DOHH2 (cell line): ENCODE measurements at regions not wholly inside any gene's neighbourhood (a gene's known extent, or its start where the extent isn't known, plus 50 kb on each side); places are given as distances from the start of the nearest gene placed in this dataset.

Experiments
- H3F3A ChIP-seq: fragments of 200-600 bp; sonication (generic), shearing (Covaris generic); 2 replicates; pipeline ENCODE4 v1.6.0; 2016; ENCODE audit warnings: antibody characterized with exemption, mild to moderate bottlenecking; ENCODE audit not compliant: control insufficient read depth, insufficient read depth
- H3K27ac ChIP-seq: fragments of 200-600 bp; sonication (generic); 2 replicates; pipeline ENCODE4 v1.5.1; 2014; ENCODE audit warnings: low read depth, mild to moderate bottlenecking, low read length, moderate library complexity
- H3K27me3 ChIP-seq: fragments of 200-600 bp; sonication (generic); 2 replicates; pipeline ENCODE4 v1.6.1; 2014; ENCODE audit warnings: mild to moderate bottlenecking, low read length, mixed read lengths; ENCODE audit not compliant: control insufficient read depth
- H3K36me3 ChIP-seq: fragments of 200-600 bp; sonication (generic); 2 replicates; pipeline ENCODE4 v1.6.1; 2014; ENCODE audit warnings: mild to moderate bottlenecking, low read length, moderate library complexity, mixed read lengths; ENCODE audit not compliant: control insufficient read depth
- H3K4me1 ChIP-seq: fragments of 200-600 bp; sonication (generic); 2 replicates; pipeline ENCODE4 v1.6.1; 2014; ENCODE audit warnings: mild to moderate bottlenecking, low read length, mixed read lengths; ENCODE audit not compliant: control insufficient read depth
- H3K4me2 ChIP-seq: fragments of 200-600 bp; sonication (generic); 2 replicates; pipeline ENCODE4 v1.6.0; 2014; ENCODE audit warnings: mild to moderate bottlenecking, low read length, moderate library complexity
- H3K4me3 ChIP-seq: fragments of 200-600 bp; sonication (generic); 2 replicates; pipeline ENCODE4 v1.5.1; 2014; ENCODE audit warnings: mild to moderate bottlenecking, low read length, mixed read lengths
- H3K79me2 ChIP-seq: fragments of 200-600 bp; sonication (generic); 2 replicates; pipeline ENCODE4 v1.6.1; 2014; ENCODE audit warnings: mild to moderate bottlenecking, low read length, mixed read lengths; ENCODE audit not compliant: control insufficient read depth
- H3K9me2 ChIP-seq: fragments of 200-600 bp; sonication (generic); replicated peaks from 2 replicates; pipeline ENCODE4 v1.6.1; 2014; ENCODE audit warnings: mild to moderate bottlenecking, low read length, mixed read lengths; ENCODE audit not compliant: control insufficient read depth
- H3K9me3 ChIP-seq: fragments of 200-600 bp; sonication (generic); 2 replicates; pipeline ENCODE4 v1.6.1; 2014; ENCODE audit warnings: antibody characterized with exemption, low read length, mixed read lengths; ENCODE audit not compliant: control insufficient read depth, insufficient read depth
- H4K20me1 ChIP-seq: fragments of 200-600 bp; sonication (generic); 2 replicates; pipeline ENCODE4 v1.6.0; 2014; ENCODE audit warnings: low read depth, mild to moderate bottlenecking, antibody characterized with exemption, low read length, moderate library complexity; ENCODE audit not compliant: control insufficient read depth, insufficient read depth
- CTCF ChIP-seq: fragments of 200-600 bp; sonication (generic); IDR thresholded peaks from one replicate; pipeline ENCODE4 v1.5.1; 2014; ENCODE audit warnings: antibody characterized with exemption, mild to moderate bottlenecking, low read depth, low read length; ENCODE audit not compliant: poor library complexity, severe bottlenecking
- EZH2phosphoT487 ChIP-seq: fragments of 200-600 bp; sonication (generic); IDR thresholded peaks from 2 replicates; pipeline ENCODE4 v1.6.1; 2017; ENCODE audit warnings: borderline replicate concordance, mild to moderate bottlenecking, antibody characterized with exemption, low read length, moderate library complexity, mixed read lengths

GRCh38 chr6:50463931-50464330 lies 249.4 kb upstream of the TFAP2D start:
- Histone ChIP-seq H3K4me1 (no peaks in the 10 kb centered on the region), H3K9me2 (no peaks in the 10 kb centered on the region), H3K4me2 (no peak overlapping the region), H3K79me2 (no peaks in the 10 kb centered on the region), H3K9me3 (no peaks in the 10 kb centered on the region), H3K27ac (no peak overlapping the region), H3K4me3 (no peak overlapping the region), H3K27me3 (no peaks in the 10 kb centered on the region), H3F3A (no peaks in the 10 kb centered on the region), H3K36me3 (no peaks in the 10 kb centered on the region), H4K20me1 (no peaks in the 10 kb centered on the region)
- no peak for TF ChIP-seq EZH2phosphoT487
- no peak for TF ChIP-seq CTCF

- no peaks in the 10 kb centered on the region for H3K79me2 ChIP-seq
- no peaks in the 10 kb centered on the region for H3K9me3 ChIP-seq
- no peak overlapping the region for H3K27ac ChIP-seq
- no peak overlapping the region for H3K4me2 ChIP-seq
- TF ChIP-seq EZH2phosphoT487 = no peak
- no peak overlapping the region for H3K4me3 ChIP-seq
- H3K4me1 ChIP-seq = no peaks in the 10 kb centered on the region
- H3K36me3 ChIP-seq = no peaks in the 10 kb centered on the region
- H3K27me3 ChIP-seq = no peaks in the 10 kb centered on the region
- no peaks in the 10 kb centered on the region for H4K20me1 ChIP-seq
- H3K9me2 ChIP-seq = no peaks in the 10 kb centered on the region
- H3F3A ChIP-seq = no peaks in the 10 kb centered on the region
These were observed 245.4 kb upstream of the TFAP2D start for GRCh38 chr6:50467931-50468330.

- no peaks in the 10 kb centered on the region for H3K36me3 ChIP-seq
- no peaks in the 10 kb centered on the region for H3K79me2 ChIP-seq
- H3K4me2 ChIP-seq = no peak overlapping the region
- H3K4me3 ChIP-seq = no peak overlapping the region
- no peaks in the 10 kb centered on the region for H4K20me1 ChIP-seq
- H3K4me1 ChIP-seq = no peaks in the 10 kb centered on the region
- no peaks in the 10 kb centered on the region for H3F3A ChIP-seq
- no peaks in the 10 kb centered on the region for H3K9me2 ChIP-seq
- no peaks in the 10 kb centered on the region for H3K9me3 ChIP-seq
- H3K27ac ChIP-seq = no peak overlapping the region
- H3K27me3 ChIP-seq = no peaks in the 10 kb centered on the region
- TF ChIP-seq EZH2phosphoT487 = no peak
- no peak for TF ChIP-seq CTCF
These were observed 242.3 kb upstream of the TFAP2D start for GRCh38 chr6:50471041-50471440.

GRCh38 chr6:50510361-50510760 lies 203.0 kb upstream of the TFAP2D start:
- TF ChIP-seq CTCF (no peak), EZH2phosphoT487 (no peak)

More at GRCh38 chr6:50510361-50510760, 203.0 kb upstream of the TFAP2D start:
- Histone ChIP-seq H3K27ac (no peak overlapping the region), H3K4me2 (no peak overlapping the region), H3F3A (no peaks in the 10 kb centered on the region), H3K4me3 (no peak overlapping the region), H3K27me3 (no peaks in the 10 kb centered on the region), H3K36me3 (no peaks in the 10 kb centered on the region), H4K20me1 (no peaks in the 10 kb centered on the region), H3K79me2 (no peaks in the 10 kb centered on the region), H3K9me3 (no peaks in the 10 kb centered on the region), H3K9me2 (no peaks in the 10 kb centered on the region), H3K4me1 (no peaks in the 10 kb centered on the region)
